Endodermal cell (in vitro differentiated cells): ENCODE measurements at regions not wholly inside any gene's neighbourhood (a gene's known extent, or its start where the extent isn't known, plus 50 kb on each side); places are given as distances from the start of the nearest gene placed in this dataset.
"Not testable (repeated sequence)": the region's sequence is repeated elsewhere in the genome, so short reads cannot be mapped to it uniquely, and the experiment has no call there.

Experiments
- DNase-seq: peaks from one replicate; pipeline ENCODE4 v3.0.0-alpha.2; 2017
- H3K27ac ChIP-seq: 2 replicates; pipeline ENCODE4 v1.5.1; 2013; ENCODE audit warnings: mild to moderate bottlenecking, low read depth, low read length, moderate library complexity
- H3K27me3 ChIP-seq: 2 replicates; pipeline ENCODE4 v1.6.1; 2013; ENCODE audit warnings: mild to moderate bottlenecking, low read length, moderate library complexity; ENCODE audit not compliant: insufficient read depth, control insufficient read depth, poor library complexity, severe bottlenecking
- H3K36me3 ChIP-seq: 2 replicates; pipeline ENCODE4 v1.7.0; 2013; ENCODE audit warnings: mild to moderate bottlenecking, low read length, moderate library complexity; ENCODE audit not compliant: control insufficient read depth, insufficient read depth
- H3K4me1 ChIP-seq: one replicate; pipeline ENCODE4 v1.7.0; 2013; ENCODE audit warnings: low read length; ENCODE audit not compliant: control insufficient read depth, insufficient read depth
- H3K4me3 ChIP-seq: 2 replicates; pipeline ENCODE4 v1.5.1; 2013; ENCODE audit warnings: mild to moderate bottlenecking, low read length, moderate library complexity
- H3K9ac ChIP-seq: 2 replicates; pipeline ENCODE4 v1.6.1; 2013; ENCODE audit warnings: mild to moderate bottlenecking, low read length, moderate library complexity; ENCODE audit not compliant: poor library complexity, severe bottlenecking; ENCODE audit errors: extremely low read depth
- H3K9me3 ChIP-seq: 2 replicates; pipeline ENCODE4 v1.6.1; 2013; ENCODE audit warnings: mild to moderate bottlenecking, low read length, moderate library complexity; ENCODE audit not compliant: control insufficient read depth
- H3K27ac Mint-ChIP-seq: 2 replicates; pipeline ENCODE4 v1.8.0; 2020; ENCODE audit warnings: mixed read lengths
- H3K27me3 Mint-ChIP-seq: 2 replicates; pipeline ENCODE4 v1.8.0; 2021; ENCODE audit warnings: mild to moderate bottlenecking, mixed read lengths; ENCODE audit not compliant: insufficient read depth
- H3K36me3 Mint-ChIP-seq: 2 replicates; pipeline ENCODE4 v1.8.0; 2020; ENCODE audit warnings: low read depth, mixed read lengths
- H3K4me1 Mint-ChIP-seq: 2 replicates; pipeline ENCODE4 v1.8.0; 2020; ENCODE audit warnings: mixed read lengths
- H3K4me3 Mint-ChIP-seq: 2 replicates; pipeline ENCODE4 v1.8.0; 2020; ENCODE audit warnings: mild to moderate bottlenecking, moderate library complexity, mixed read lengths
- H3K9me3 Mint-ChIP-seq: 2 replicates; pipeline ENCODE4 v1.8.0; 2020; ENCODE audit warnings: mild to moderate bottlenecking, mixed read lengths
- CTCF ChIP-seq: fragments of 200-600 bp; sonication (generic); conservative IDR thresholded peaks from 2 replicates; pipeline ENCODE4 v1.5.0; 2021; ENCODE audit warnings: antibody characterized with exemption, mild to moderate bottlenecking
- WGBS, 2 experiments: methylation state at CpG; one replicate each; pipeline versions ENCODE4 v1.1.5 to v1.1.7; 2013; ENCODE audit warnings: missing lambda C conversion rate in 2 of 2, mixed read lengths in 1 of 2; ENCODE audit not compliant: insufficient coverage in 1 of 2, insufficient read length in 1 of 2; 5-methylcytosine and 5-hydroxymethylcytosine counted together

- peaks cover 12% of the 10 kb centered on the region for H3K9me3 Mint-ChIP-seq
- no peaks in the 10 kb centered on the region for H3K4me1 Mint-ChIP-seq
- no peak for TF ChIP-seq CTCF
- WGBS, 2 experiments: 100% methylated on average over 1 of the region's 1 CpG; no CpG with 5 or more reads in 1 of the 2 experiments
- Histone ChIP-seq H3K4me3 (no peak overlapping the region), H3K27me3 (no peaks in the 10 kb centered on the region), H3K27ac (no peak overlapping the region), H3K4me1 (no peaks in the 10 kb centered on the region), H3K9ac (no peak overlapping the region), H3K9me3 (peaks cover 23% of the 10 kb centered on the region), H3K36me3 (no peaks in the 10 kb centered on the region)
- no peak for DNase-seq
- H3K36me3 Mint-ChIP-seq: no peaks in the 10 kb centered on the region
- H3K27me3 Mint-ChIP-seq: no peaks in the 10 kb centered on the region
- no peak overlapping the region for H3K27ac Mint-ChIP-seq
- H3K4me3 Mint-ChIP-seq: no peak overlapping the region
Observed at GRCh38 chr2:6140509-6140908, 448.3 kb downstream of the SOX11 start.

- TF ChIP-seq CTCF: no peak
- Histone ChIP-seq H3K4me3 (no peak overlapping the region), H3K27me3 (no peaks in the 10 kb centered on the region), H3K27ac (no peak overlapping the region), H3K9me3 (peaks cover 23% of the 10 kb centered on the region), H3K36me3 (no peaks in the 10 kb centered on the region), H3K4me1 (no peaks in the 10 kb centered on the region), H3K9ac (no peak overlapping the region)
- Mint-ChIP-seq H3K4me3 (no peak overlapping the region), H3K27me3 (no peaks in the 10 kb centered on the region), H3K4me1 (no peaks in the 10 kb centered on the region), H3K36me3 (no peaks in the 10 kb centered on the region), H3K27ac (no peak overlapping the region), H3K9me3 (peaks cover 10% of the 10 kb centered on the region)
- no peak for DNase-seq
- 93% methylated on average over 1 of the region's 1 CpG; no CpG with 5 or more reads in 1 of the 2 experiments for WGBS, 2 experiments
Observed at GRCh38 chr2:6143812-6144211, 451.6 kb downstream of the SOX11 start.

GRCh38 chr2:6147215-6147614, 455.0 kb downstream of the SOX11 start:
- H3K4me3 ChIP-seq, H3K27ac ChIP-seq, H3K27me3 ChIP-seq, H3K36me3 ChIP-seq, H3K9me3 ChIP-seq, H3K4me1 ChIP-seq, H3K27me3 Mint-ChIP-seq, H3K36me3 Mint-ChIP-seq, H3K9ac ChIP-seq, H3K4me3 Mint-ChIP-seq, H3K27ac Mint-ChIP-seq, H3K4me1 Mint-ChIP-seq, DNase-seq, H3K9me3 Mint-ChIP-seq: not testable (repeated sequence)
- WGBS, 2 experiments: 93% methylated on average over 1 of the region's 1 CpG; no CpG with 5 or more reads in 1 of the 2 experiments

GRCh38 chr2:6148882-6149281, 456.7 kb downstream of the SOX11 start:
- DNase-seq: no peak
- Mint-ChIP-seq H3K27me3 (no peaks in the 10 kb centered on the region), H3K36me3 (no peaks in the 10 kb centered on the region), H3K4me1 (peaks cover 2% of the 10 kb centered on the region), H3K27ac (no peak overlapping the region), H3K4me3 (no peak overlapping the region), H3K9me3 (no peaks in the 10 kb centered on the region)
- TF ChIP-seq CTCF: no peak
- H3K9ac ChIP-seq: no peak overlapping the region
- H3K4me3 ChIP-seq: no peak overlapping the region
- H3K27me3 ChIP-seq: no peaks in the 10 kb centered on the region
- no peak overlapping the region for H3K27ac ChIP-seq
- H3K36me3 ChIP-seq: no peaks in the 10 kb centered on the region
- H3K9me3 ChIP-seq: peaks cover 3% of the 10 kb centered on the region
- no peaks in the 10 kb centered on the region for H3K4me1 ChIP-seq
- WGBS, 2 experiments: 63% methylated on average over 1 of the region's 1 CpG; no CpG with 5 or more reads in 1 of the 2 experiments
